ENCODE measurements at regions not wholly inside any gene's neighbourhood (a gene's known extent, or its start where the extent isn't known, plus 50 kb on each side); places are given as distances from the start of the nearest gene placed in this dataset.

DNA sequence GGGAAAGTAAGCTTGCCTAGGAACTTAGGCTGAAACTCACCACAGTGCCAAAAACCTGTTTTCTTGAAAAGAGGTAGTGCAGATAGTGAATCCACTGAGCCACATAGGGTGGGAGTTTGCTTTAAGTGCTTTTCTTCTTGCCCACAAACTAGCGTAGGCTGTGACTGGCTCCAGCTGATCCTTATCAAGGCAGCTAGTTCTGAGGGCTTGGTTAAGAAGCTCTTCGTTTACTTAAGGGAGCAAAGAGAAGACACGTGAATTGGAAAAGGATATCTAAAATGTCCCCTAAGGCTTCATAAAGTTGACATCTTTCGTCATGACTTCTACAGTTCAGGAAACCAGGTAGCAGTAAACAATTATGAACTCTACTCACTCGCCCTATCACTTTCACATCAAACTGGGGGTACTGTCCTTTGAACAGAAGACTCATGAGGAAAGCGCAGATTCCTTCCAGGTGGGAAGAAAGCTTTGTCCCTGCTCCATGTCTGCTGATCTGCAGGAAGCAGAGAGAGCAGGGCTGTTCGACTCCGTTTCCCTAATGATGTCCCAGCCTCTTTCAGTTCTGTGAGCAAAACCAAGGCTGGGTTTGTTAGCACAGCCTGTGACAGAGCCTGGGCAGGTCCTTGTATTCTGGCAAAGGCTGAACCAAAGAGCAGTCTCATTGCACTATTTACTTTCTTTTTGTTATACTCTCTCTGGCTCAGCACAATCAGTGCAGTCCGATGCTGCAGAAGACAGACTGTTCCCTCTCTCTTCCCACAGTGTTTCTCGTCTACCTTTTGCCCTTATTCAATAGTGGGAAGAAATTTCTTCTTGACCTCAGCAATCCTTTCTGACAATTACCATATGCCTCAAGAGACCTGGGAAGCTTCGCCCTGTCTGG is 93.5 kb upstream of the ETV6 start:
- no peak overlapping the region for H3K4ac ChIP-seq (ENCODE audit: low read depth, low read length)
- no peak overlapping the region for H2AK5ac ChIP-seq (ENCODE audit: insufficient read length, low read length)
- peak overlapping the region; percentile 60 for H2BK20ac ChIP-seq (ENCODE audit: low read depth, low read length, poor library complexity, severe bottlenecking)
- no peaks in the 10 kb centered on the region for H3K79me1 ChIP-seq (ENCODE audit: insufficient read depth, low read depth, low read length, poor library complexity, severe bottlenecking)
- no peak overlapping the region for H2BK120ac ChIP-seq (ENCODE audit: low read depth, low read length, poor library complexity, severe bottlenecking)
- H3K23me2 ChIP-seq (ENCODE audit: insufficient read length, low read depth, low read length, poor library complexity, severe bottlenecking), result no peaks in the 10 kb centered on the region
- H2BK5ac ChIP-seq (ENCODE audit: insufficient read length, low read length), result no peak overlapping the region
- Mint-ChIP-seq H3K36me3 (ENCODE audit: insufficient read depth in 1 of 3, low read depth in 3 of 3) (no peaks in the 10 kb centered on the region), H3K4me3 (no peak overlapping the region), H3K4me1 (peaks cover 7 to 14% of the 10 kb centered on the region in 2 experiments), H3K9me3 (no peaks in the 10 kb centered on the region), H3K27me3 (ENCODE audit: low read depth) (no peaks in the 10 kb centered on the region), H3K27ac (no peak overlapping the region)
- TF ChIP-seq, protein P1, sequence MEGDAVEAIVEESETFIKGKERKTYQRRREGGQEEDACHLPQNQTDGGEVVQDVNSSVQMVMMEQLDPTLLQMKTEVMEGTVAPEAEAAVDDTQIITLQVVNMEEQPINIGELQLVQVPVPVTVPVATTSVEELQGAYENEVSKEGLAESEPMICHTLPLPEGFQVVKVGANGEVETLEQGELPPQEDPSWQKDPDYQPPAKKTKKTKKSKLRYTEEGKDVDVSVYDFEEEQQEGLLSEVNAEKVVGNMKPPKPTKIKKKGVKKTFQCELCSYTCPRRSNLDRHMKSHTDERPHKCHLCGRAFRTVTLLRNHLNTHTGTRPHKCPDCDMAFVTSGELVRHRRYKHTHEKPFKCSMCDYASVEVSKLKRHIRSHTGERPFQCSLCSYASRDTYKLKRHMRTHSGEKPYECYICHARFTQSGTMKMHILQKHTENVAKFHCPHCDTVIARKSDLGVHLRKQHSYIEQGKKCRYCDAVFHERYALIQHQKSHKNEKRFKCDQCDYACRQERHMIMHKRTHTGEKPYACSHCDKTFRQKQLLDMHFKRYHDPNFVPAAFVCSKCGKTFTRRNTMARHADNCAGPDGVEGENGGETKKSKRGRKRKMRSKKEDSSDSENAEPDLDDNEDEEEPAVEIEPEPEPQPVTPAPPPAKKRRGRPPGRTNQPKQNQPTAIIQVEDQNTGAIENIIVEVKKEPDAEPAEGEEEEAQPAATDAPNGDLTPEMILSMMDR (conservative IDR thresholded peaks at IDR 0.05), result no peak
- H3K56ac ChIP-seq (ENCODE audit: insufficient read length, low read depth, low read length), result no peak overlapping the region
- no peak overlapping the region for H3T11ph ChIP-seq (ENCODE audit: low read length)
- H3K27ac ChIP-seq (ENCODE audit: insufficient read length, low read depth, low read length), result no peak overlapping the region
- no peak overlapping the region for H4K8ac ChIP-seq (replicated peaks; ENCODE audit: insufficient read length, low read depth, low read length)
- no peak overlapping the region for H3K9ac ChIP-seq (ENCODE audit: extremely low read depth, insufficient read length, low read length)
- no peak for DNase-seq
- no peak overlapping the region for H3K23ac ChIP-seq (ENCODE audit: insufficient read length, low read depth, low read length)
- H4K5ac ChIP-seq (ENCODE audit: insufficient read length, low read depth, low read length), result no peak overlapping the region
- no peaks in the 10 kb centered on the region for H4K20me1 ChIP-seq (ENCODE audit: control insufficient read depth, insufficient read depth, insufficient read length)
- no peak overlapping the region for H2BK15ac ChIP-seq (ENCODE audit: low read depth, low read length)
- peaks cover 6% of the 10 kb centered on the region; the same call in 1 of the 2 replicates for H3K4me1 ChIP-seq (ENCODE audit: insufficient read depth, low read length)
- WGBS (ENCODE audit: extremely low coverage, insufficient read length, low lambda C conversion rate), result no CpG with 5 or more reads among the region's 11 CpGs
- no peaks in the 10 kb centered on the region for H3K79me2 ChIP-seq (ENCODE audit: insufficient read depth, low read length)
- no peaks in the 10 kb centered on the region for H3K9me3 ChIP-seq (ENCODE audit: control insufficient read depth, low read depth, low read length)
- no peak overlapping the region for H4K91ac ChIP-seq (ENCODE audit: insufficient read length, low read depth, low read length)
- H3K4me2 ChIP-seq (ENCODE audit: insufficient read depth, insufficient read length, low read length), result no peak overlapping the region
- H3K27me3 ChIP-seq (ENCODE audit: insufficient read depth, low read length), result no peaks in the 10 kb centered on the region
- no peak overlapping the region for H2BK12ac ChIP-seq (ENCODE audit: insufficient read length, low read depth, low read length)
- H3K18ac ChIP-seq (ENCODE audit: insufficient read length, low read depth, low read length), result no peak overlapping the region
- H3K14ac ChIP-seq (ENCODE audit: insufficient read depth, low read length), result no peak overlapping the region; the same call in 1 of the 2 replicates
- no peak overlapping the region for H2AFZ ChIP-seq (ENCODE audit: low read length)
